ENCODE measurements at regions not wholly inside any gene's neighbourhood (a gene's known extent, or its start where the extent isn't known, plus 50 kb on each side); places are given as distances from the start of the nearest gene placed in this dataset.
"Not testable (repeated sequence)": the region's sequence is repeated elsewhere in the genome, so short reads cannot be mapped to it uniquely, and the experiment has no call there.

- DNase-seq = not testable (repeated sequence)
Observed at GRCh38 chr4:86413426-86413825, 53.6 kb upstream of the MAPK10 start.

GRCh38 chr4:86414686-86415085, 54.8 kb upstream of the MAPK10 start:
- DNase-seq = no peak

GRCh38 chr4:86416081-86416480, 56.2 kb upstream of the MAPK10 start:
- DNase-seq = no peak

- DNase-seq = no peak
Observed at GRCh38 chr4:86421461-86421860, 61.6 kb upstream of the MAPK10 start.

- no peak for DNase-seq
Observed at GRCh38 chr4:86431543-86432116, 71.8 kb upstream of the MAPK10 start.

GRCh38 chr4:86432559-86433134, 72.8 kb upstream of the MAPK10 start:
- DNase-seq = no peak

GRCh38 chr4:86439293-86439692, 79.4 kb upstream of the MAPK10 start:
- DNase-seq = no peak

GRCh38 chr4:86441175-86441936, 81.5 kb upstream of the MAPK10 start:
- DNase-seq = no peak

GRCh38 chr4:86442881-86443280, 83.0 kb upstream of the MAPK10 start:
- DNase-seq = no peak

- DNase-seq = no peak
Observed at GRCh38 chr4:86443495-86443894, 83.6 kb upstream of the MAPK10 start.

GRCh38 chr4:86446996-86447395, 87.1 kb upstream of the MAPK10 start:
- DNase-seq = no peak

- DNase-seq = no peak
Observed at GRCh38 chr4:86448871-86449270, 89.0 kb upstream of the MAPK10 start.

GRCh38 chr4:86449746-86450588, 90.1 kb upstream of the MAPK10 start:
- no peak for DNase-seq

GRCh38 chr4:86450861-86451260, 91.0 kb upstream of the MAPK10 start:
- no peak for DNase-seq

GRCh38 chr4:86451560-86452330, 91.9 kb upstream of the MAPK10 start:
- peak; percentile 26 for DNase-seq

- peak; percentile 42 for DNase-seq
Observed at GRCh38 chr4:86452422-86452891, 92.6 kb upstream of the MAPK10 start.

GRCh38 chr4:86452924-86453531, 93.2 kb upstream of the MAPK10 start:
- peak; percentile 73 for DNase-seq

- DNase-seq = not testable (repeated sequence)
Observed at GRCh38 chr4:86453611-86454072, 93.8 kb upstream of the MAPK10 start.

- no peak for DNase-seq
Observed at GRCh38 chr4:86461849-86462248, 102.0 kb upstream of the MAPK10 start.

- no peak for DNase-seq
Observed at GRCh38 chr4:86472377-86473019, 112.6 kb upstream of the MAPK10 start.

All from renal pelvis (tissue), 1 donor.